Stimulated activated naive B cell treated with anti-CD40 and anti-IgM and Interleukin-4, amounts not matched to agents 10 μg/mL and 1 μg/mL and 100 μg/mL, for 72 hours (primary cell): ENCODE measurements at regions not wholly inside any gene's neighbourhood (a gene's known extent, or its start where the extent isn't known, plus 50 kb on each side); places are given as distances from the start of the nearest gene placed in this dataset.

ENCODE experiments used
- ATAC-seq, 2 donors: fragments of 150-1000 bp; cut with Tn5 transposase; replicated peaks; 2 replicates each; pipeline ENCODE4 v1.10.0; 2021; ENCODE audit warnings: moderate library complexity in 1 of 2
- DNase-seq: peaks from one replicate; pipeline ENCODE4 v3.0.0; 2021
- H3K27ac Mint-ChIP-seq: one replicate; pipeline ENCODE4 v1.8.0; 2022; ENCODE audit warnings: mild to moderate bottlenecking, mixed read lengths
- H3K27me3 Mint-ChIP-seq, 2 donors: one replicate each; pipeline ENCODE4 v1.8.0; 2022; ENCODE audit warnings: mixed read lengths in 2 of 2
- H3K36me3 Mint-ChIP-seq, 2 donors: one replicate each; pipeline ENCODE4 v1.8.0; 2022; ENCODE audit warnings: mixed read lengths in 2 of 2, mild to moderate bottlenecking in 1 of 2
- H3K4me1 Mint-ChIP-seq, 2 donors: one replicate each; pipeline ENCODE4 v1.8.0; 2022; ENCODE audit warnings: mixed read lengths in 2 of 2, mild to moderate bottlenecking in 1 of 2
- H3K4me3 Mint-ChIP-seq, 2 donors: one replicate each; pipeline ENCODE4 v1.8.0; 2022; ENCODE audit warnings: mild to moderate bottlenecking in 2 of 2, mixed read lengths in 2 of 2, moderate library complexity in 1 of 2
- H3K9me3 Mint-ChIP-seq, 2 donors: one replicate each; pipeline ENCODE4 v1.8.0; 2022; ENCODE audit warnings: mixed read lengths in 2 of 2, mild to moderate bottlenecking in 1 of 2

DNA sequence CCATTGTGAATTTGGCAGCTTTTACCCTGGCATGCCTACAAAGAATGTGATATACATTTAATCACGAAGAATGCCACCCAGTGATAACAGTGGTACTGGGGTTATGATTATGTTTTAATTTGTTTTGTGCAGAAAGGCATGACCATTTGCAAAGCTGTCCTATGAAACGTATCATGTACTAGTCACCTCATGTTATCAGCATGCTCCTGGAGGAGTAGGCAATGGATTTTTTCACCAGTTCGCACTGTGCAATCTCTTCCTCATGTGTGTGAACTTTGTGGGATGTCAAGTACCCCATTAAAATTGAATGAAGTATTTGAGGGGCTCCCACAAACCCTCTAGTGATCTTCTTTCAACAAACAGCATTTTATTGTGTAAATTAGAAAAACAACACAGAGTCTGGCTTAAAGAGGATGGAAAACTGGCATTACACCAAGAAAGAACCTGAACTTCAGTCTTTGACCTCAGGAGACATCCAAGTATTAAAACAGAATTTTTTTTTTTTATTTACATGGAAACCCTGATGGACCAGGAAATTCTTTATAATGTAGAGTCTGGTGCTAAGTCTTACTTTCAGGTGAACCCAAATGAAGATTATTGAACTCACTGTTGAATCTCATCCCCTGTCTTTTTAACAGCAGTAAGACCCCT, 200.6 kb upstream of the PGRMC2 start:
- peaks cover 3 to 10% of the 10 kb centered on the region in 2 donors for H3K9me3 Mint-ChIP-seq
- H3K4me1 Mint-ChIP-seq, result no peaks in the 10 kb centered on the region
- H3K4me3 Mint-ChIP-seq, result no peak overlapping the region
- no peak overlapping the region for H3K27ac Mint-ChIP-seq
- no peak for ATAC-seq
- DNase-seq, result no peak
- H3K36me3 Mint-ChIP-seq, result no peaks in the 10 kb centered on the region
- H3K27me3 Mint-ChIP-seq, result peaks cover 10 to 12% of the 10 kb centered on the region in 2 donors

- DNase-seq (no peak), ATAC-seq (no peak)
- H3K4me1 Mint-ChIP-seq, result no peaks in the 10 kb centered on the region
- H3K27me3 Mint-ChIP-seq, result peaks cover 6 to 8% of the 10 kb centered on the region in 2 donors
- peaks cover under 1 to 2% of the 10 kb centered on the region in 2 donors for H3K9me3 Mint-ChIP-seq
- no peaks in the 10 kb centered on the region for H3K36me3 Mint-ChIP-seq
- H3K27ac Mint-ChIP-seq, result no peak overlapping the region
- H3K4me3 Mint-ChIP-seq, result no peak overlapping the region
Measured at GRCh38 chr4:128484896-128485295, 197.3 kb upstream of the PGRMC2 start.

DNA sequence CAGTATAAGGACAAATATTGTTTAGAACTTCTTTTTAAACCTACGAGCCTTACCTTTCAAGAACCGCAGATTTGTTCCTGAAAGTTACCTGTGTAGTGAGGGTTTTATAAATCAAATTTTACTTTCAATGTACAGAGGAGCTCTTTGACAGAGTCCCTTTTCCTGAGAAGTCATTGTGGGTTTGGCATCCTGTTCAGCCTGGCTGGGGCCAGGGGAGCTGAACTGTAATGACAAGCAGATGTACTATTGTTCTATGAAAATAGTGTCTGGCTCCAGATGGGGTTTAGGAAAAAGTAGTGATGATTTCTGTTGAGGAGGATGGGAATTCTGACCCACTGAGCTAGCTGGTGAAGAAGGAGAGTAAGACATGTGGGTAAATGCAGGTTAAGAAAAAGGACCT, 196.2 kb upstream of the PGRMC2 start:
- H3K27ac Mint-ChIP-seq, result no peak overlapping the region
- H3K36me3 Mint-ChIP-seq, result no peaks in the 10 kb centered on the region
- no peak overlapping the region for H3K4me3 Mint-ChIP-seq
- no peaks in the 10 kb centered on the region for H3K9me3 Mint-ChIP-seq
- no peaks in the 10 kb centered on the region for H3K4me1 Mint-ChIP-seq
- ATAC-seq (peak in 1 of 2 donors; percentile 38), DNase-seq (no peak)
- peaks cover 6% of the 10 kb centered on the region in 2 donors for H3K27me3 Mint-ChIP-seq

DNA sequence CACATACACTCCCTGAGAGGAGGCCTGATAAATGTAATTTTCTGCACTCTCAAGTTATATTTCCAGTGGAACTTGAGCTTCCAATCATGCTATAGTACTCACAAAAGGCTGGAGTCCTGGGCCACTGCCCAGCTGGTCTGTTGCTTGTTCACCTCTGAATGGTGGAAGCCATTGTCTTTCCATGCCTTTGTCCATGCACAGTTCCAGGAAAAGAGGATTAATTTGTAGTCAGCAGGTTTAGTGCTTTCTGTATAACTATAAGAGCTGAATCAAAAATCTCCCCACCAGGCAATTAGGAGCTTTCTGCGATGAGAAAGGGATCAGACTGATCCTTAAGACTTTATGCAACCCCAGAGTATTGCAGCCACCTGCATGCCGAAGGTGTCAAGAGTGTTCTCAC, 195.4 kb upstream of the PGRMC2 start:
- ATAC-seq, result no peak
- Mint-ChIP-seq H3K36me3 (no peaks in the 10 kb centered on the region), H3K4me3 (no peak overlapping the region), H3K27me3 (peaks cover 6% of the 10 kb centered on the region in 2 donors), H3K4me1 (no peaks in the 10 kb centered on the region), H3K9me3 (no peaks in the 10 kb centered on the region), H3K27ac (no peak overlapping the region)
- no peak for DNase-seq

DNA sequence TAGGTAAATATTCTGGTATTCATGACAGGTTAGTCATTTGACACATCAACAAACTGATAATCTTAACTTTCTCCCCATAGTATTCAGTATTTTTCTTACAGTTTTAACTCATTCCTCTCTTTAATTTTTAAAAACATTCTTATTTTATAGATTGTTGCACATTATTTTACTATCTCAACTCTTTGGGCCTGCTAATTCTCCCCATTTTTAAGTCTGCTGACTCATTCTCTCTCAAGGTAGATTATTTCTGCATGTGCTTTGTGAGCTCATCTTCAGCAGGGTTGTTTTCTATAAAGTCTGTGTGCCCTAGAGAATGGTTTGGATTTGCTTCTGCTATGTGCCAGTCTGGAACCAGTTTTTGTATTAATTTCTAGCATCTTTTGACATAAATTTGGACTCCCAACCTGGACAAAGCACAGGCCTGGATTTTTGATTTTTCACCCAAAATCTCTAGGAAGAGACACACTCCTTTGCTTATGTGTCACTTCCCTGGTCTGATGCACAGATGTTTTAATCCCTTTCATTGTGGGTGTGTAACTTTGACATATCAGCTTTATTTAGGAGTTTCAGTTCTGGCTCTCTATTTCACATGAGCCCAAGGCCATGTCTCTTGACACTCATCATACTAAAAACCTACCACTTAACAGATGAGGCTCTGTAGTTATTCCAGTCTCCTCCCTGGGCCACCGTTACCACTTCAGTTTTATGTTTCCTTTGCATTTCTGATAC, 194.3 kb upstream of the PGRMC2 start:
- ATAC-seq, result no peak
- DNase-seq, result no peak
- peaks cover 6% of the 10 kb centered on the region in 2 donors for H3K27me3 Mint-ChIP-seq
- H3K9me3 Mint-ChIP-seq, result no peaks in the 10 kb centered on the region
- H3K4me3 Mint-ChIP-seq, result no peak overlapping the region
- H3K36me3 Mint-ChIP-seq, result no peaks in the 10 kb centered on the region
- no peaks in the 10 kb centered on the region for H3K4me1 Mint-ChIP-seq
- no peak overlapping the region for H3K27ac Mint-ChIP-seq

GRCh38 chr4:128480945-128481344, 193.3 kb upstream of the PGRMC2 start:
- Mint-ChIP-seq H3K4me3 (no peak overlapping the region), H3K27ac (no peak overlapping the region), H3K4me1 (no peaks in the 10 kb centered on the region), H3K27me3 (peaks cover 5 to 6% of the 10 kb centered on the region in 2 donors), H3K36me3 (no peaks in the 10 kb centered on the region), H3K9me3 (no peaks in the 10 kb centered on the region)
- no peak for ATAC-seq
- no peak for DNase-seq

GRCh38 chr4:128477540-128477939, 189.9 kb upstream of the PGRMC2 start:
- Mint-ChIP-seq H3K4me3 (no peak overlapping the region), H3K27me3 (no peaks in the 10 kb centered on the region), H3K27ac (no peak overlapping the region), H3K9me3 (no peaks in the 10 kb centered on the region), H3K4me1 (peaks cover 0 to 9% of the 10 kb centered on the region in 2 donors), H3K36me3 (peaks cover 1 to 8% of the 10 kb centered on the region in 2 donors)
- DNase-seq (no peak), ATAC-seq (no peak)

DNA sequence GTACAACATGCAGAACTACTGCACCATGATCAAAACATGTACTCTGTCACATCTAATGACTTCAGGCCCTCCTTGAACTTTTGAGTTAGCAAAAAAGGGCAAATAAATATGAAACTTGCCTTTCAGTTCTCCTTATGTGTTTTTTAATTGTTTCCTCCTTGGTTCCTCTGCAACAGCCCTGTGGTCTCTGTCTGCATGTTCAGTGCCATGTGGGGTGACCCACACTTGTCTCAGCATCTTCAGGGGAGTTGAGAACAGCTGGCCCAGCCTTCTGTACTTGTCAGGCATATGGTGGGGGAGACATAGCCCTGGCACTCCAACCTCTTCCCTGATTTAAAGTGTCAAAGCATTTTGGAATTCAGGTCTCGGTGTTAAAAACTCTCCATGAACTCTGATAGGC, 188.0 kb upstream of the PGRMC2 start:
- peaks cover 1 to 8% of the 10 kb centered on the region in 2 donors for H3K36me3 Mint-ChIP-seq
- no peak overlapping the region for H3K27ac Mint-ChIP-seq
- ATAC-seq (peak; percentile 84 to 92), DNase-seq (no peak)
- H3K9me3 Mint-ChIP-seq, result no peaks in the 10 kb centered on the region
- H3K27me3 Mint-ChIP-seq, result no peaks in the 10 kb centered on the region
- H3K4me3 Mint-ChIP-seq, result no peak overlapping the region
- H3K4me1 Mint-ChIP-seq, result peaks cover 0 to 9% of the 10 kb centered on the region in 2 donors

DNA sequence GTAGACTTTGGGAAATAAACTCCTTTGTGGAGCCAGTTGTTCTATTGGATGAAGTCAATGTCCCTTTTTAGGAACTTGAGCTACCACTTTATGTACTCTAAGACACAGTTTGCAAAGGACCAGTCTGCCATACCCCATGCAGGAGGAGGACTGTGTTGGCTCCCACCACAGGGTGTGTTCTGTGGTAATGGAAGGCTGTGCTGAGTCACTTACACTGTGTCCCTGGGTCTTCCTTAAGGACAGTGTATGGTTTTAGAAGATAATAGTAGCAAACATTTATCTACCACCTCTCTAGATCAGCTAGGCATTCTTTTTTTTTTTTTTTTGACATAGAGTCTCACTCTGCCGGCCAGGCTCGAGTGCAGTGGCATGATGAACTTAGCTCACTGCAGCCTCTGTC, 184.0 kb upstream of the PGRMC2 start:
- Mint-ChIP-seq H3K27ac (no peak overlapping the region), H3K27me3 (no peaks in the 10 kb centered on the region), H3K4me1 (peaks cover 0 to 9% of the 10 kb centered on the region in 2 donors), H3K9me3 (no peaks in the 10 kb centered on the region), H3K4me3 (no peak overlapping the region), H3K36me3 (peaks cover 1 to 8% of the 10 kb centered on the region in 2 donors)
- no peak for DNase-seq
- ATAC-seq, result no peak

- peaks cover under 1 to 8% of the 10 kb centered on the region in 2 donors for H3K36me3 Mint-ChIP-seq
- H3K9me3 Mint-ChIP-seq, result no peaks in the 10 kb centered on the region
- no peak for DNase-seq
- no peak overlapping the region for H3K4me3 Mint-ChIP-seq
- no peak overlapping the region for H3K27ac Mint-ChIP-seq
- H3K4me1 Mint-ChIP-seq, result peaks cover 0 to 6% of the 10 kb centered on the region in 2 donors
- no peak for ATAC-seq
- no peaks in the 10 kb centered on the region for H3K27me3 Mint-ChIP-seq
Measured at GRCh38 chr4:128470492-128471053, 183.0 kb upstream of the PGRMC2 start.

DNA sequence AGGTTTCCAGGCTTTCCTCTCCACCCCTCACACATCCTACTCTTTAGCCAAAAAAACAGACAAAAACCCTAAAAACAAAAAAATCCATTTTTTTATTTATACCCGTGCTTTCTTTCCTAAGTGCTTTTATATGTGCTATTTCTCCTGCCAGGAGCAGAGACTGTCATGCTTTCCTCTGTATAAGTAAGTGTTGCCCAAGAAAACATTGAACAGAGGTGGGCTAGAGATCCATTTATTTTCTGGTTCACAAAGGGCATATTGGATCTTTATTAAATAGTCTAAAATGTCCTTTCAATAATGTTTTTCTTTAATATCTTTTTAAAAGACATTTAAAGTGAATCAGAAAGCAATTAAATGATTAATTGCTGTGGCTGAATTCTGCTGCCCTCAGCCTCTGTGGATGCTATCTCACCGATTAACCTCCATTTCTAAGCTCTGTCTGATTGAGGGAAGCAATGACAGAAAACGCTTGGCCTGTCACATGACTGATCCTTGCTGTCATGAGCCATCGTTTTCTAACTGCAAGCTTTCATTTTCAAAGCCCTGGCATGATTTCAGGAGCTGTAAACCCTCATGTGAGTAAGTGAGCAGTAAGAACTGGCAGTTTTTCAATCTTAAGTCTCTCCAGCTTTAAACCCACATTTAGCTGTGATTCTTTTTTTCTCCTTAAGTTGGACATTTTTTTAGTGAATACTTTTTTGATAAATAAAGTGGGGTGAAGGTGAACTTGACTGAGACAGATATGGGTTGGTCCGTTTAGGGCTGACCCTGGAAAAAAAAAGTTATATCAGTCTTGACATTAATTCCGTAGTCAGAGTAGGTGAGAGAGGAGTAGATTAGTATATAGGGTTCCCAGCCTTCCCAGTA, 180.7 kb upstream of the PGRMC2 start:
- H3K27me3 Mint-ChIP-seq, result no peaks in the 10 kb centered on the region
- no peaks in the 10 kb centered on the region for H3K9me3 Mint-ChIP-seq
- no peaks in the 10 kb centered on the region for H3K4me1 Mint-ChIP-seq
- no peak overlapping the region for H3K4me3 Mint-ChIP-seq
- no peak overlapping the region for H3K27ac Mint-ChIP-seq
- DNase-seq (no peak), ATAC-seq (peak in 1 of 2 donors; percentile 71)
- H3K36me3 Mint-ChIP-seq, result no peaks in the 10 kb centered on the region

DNA sequence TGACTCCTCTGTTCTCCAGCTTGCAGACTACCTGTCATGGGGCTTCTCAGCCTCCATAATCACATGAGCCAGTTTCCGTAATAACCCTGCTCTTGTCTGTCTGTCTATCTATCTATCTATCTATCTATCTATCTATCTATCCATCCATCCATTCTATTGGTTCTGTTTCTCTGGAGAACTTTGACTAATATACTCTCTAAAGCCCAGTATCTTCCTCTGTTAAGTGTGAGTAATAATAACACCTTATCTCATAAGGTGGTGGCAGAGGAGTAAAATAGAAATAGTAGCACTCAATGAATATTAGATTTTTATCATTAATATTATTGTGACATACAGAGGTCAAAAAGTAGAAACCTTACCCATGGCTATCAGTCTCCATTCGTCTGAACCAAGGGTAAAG, 177.9 kb upstream of the PGRMC2 start:
- Mint-ChIP-seq H3K27ac (no peak overlapping the region), H3K9me3 (peaks cover 0 to 1% of the 10 kb centered on the region in 2 donors), H3K27me3 (no peaks in the 10 kb centered on the region), H3K36me3 (no peaks in the 10 kb centered on the region), H3K4me1 (no peaks in the 10 kb centered on the region), H3K4me3 (no peak overlapping the region)
- no peak for ATAC-seq
- DNase-seq, result no peak

- no peak overlapping the region for H3K27ac Mint-ChIP-seq
- no peaks in the 10 kb centered on the region for H3K27me3 Mint-ChIP-seq
- no peaks in the 10 kb centered on the region for H3K36me3 Mint-ChIP-seq
- ATAC-seq (no peak), DNase-seq (no peak)
- no peaks in the 10 kb centered on the region for H3K4me1 Mint-ChIP-seq
- H3K9me3 Mint-ChIP-seq, result peaks cover 0 to 1% of the 10 kb centered on the region in 2 donors
- no peak overlapping the region for H3K4me3 Mint-ChIP-seq
Measured at GRCh38 chr4:128463006-128463405, 175.4 kb upstream of the PGRMC2 start.

- DNase-seq, result no peak
- Mint-ChIP-seq H3K9me3 (peaks cover 0 to 1% of the 10 kb centered on the region in 2 donors), H3K27ac (no peak overlapping the region), H3K36me3 (no peaks in the 10 kb centered on the region), H3K27me3 (no peaks in the 10 kb centered on the region), H3K4me3 (no peak overlapping the region), H3K4me1 (peaks cover 0 to 1% of the 10 kb centered on the region in 2 donors)
- ATAC-seq, result no peak
Measured at GRCh38 chr4:128462103-128462783, 174.6 kb upstream of the PGRMC2 start.
